Right lung (tissue), 2 donors: ENCODE measurements at regions not wholly inside any gene's neighbourhood (a gene's known extent, or its start where the extent isn't known, plus 50 kb on each side); places are given as distances from the start of the nearest gene placed in this dataset.

Experiments used
- DNase-seq, 2 donors: peaks; one replicate each; pipeline ENCODE4 v3.0.0-alpha.2; 2013

GRCh38 chr3:182067423-182067822 is 355.7 kb downstream of the SOX2 start:
- DNase-seq: no peak

- no peak for DNase-seq
Observed at GRCh38 chr3:182078316-182078715, 366.6 kb downstream of the SOX2 start.

GRCh38 chr3:182078929-182079328 is 367.2 kb downstream of the SOX2 start:
- no peak for DNase-seq

- DNase-seq: no peak
Observed at GRCh38 chr3:182081096-182081495, 369.4 kb downstream of the SOX2 start.

GRCh38 chr3:182083112-182083511 is 371.4 kb downstream of the SOX2 start:
- no peak for DNase-seq

- DNase-seq: no peak
Observed at GRCh38 chr3:182092662-182093262, 381.0 kb downstream of the SOX2 start.

- DNase-seq: no peak
Observed at GRCh38 chr3:182094321-182094720, 382.6 kb downstream of the SOX2 start.

- no peak for DNase-seq
Observed at GRCh38 chr3:182104881-182105280, 393.2 kb downstream of the SOX2 start.

- no peak for DNase-seq
Observed at GRCh38 chr3:182105875-182106274, 394.1 kb downstream of the SOX2 start.

GRCh38 chr3:182108371-182108770 is 396.6 kb downstream of the SOX2 start:
- DNase-seq: no peak

GRCh38 chr3:182111967-182112366 is 400.2 kb downstream of the SOX2 start:
- DNase-seq: no peak

- DNase-seq: no peak
Observed at GRCh38 chr3:182115328-182116015, 403.7 kb downstream of the SOX2 start.

- DNase-seq: peak in 1 of 2 donors; percentile 4
Observed at GRCh38 chr3:182116386-182116785, 404.7 kb downstream of the SOX2 start.

- DNase-seq: no peak
Observed at GRCh38 chr3:182117131-182117530, 405.4 kb downstream of the SOX2 start.

- no peak for DNase-seq
Observed at GRCh38 chr3:182117583-182117982, 405.9 kb downstream of the SOX2 start.

GRCh38 chr3:182118066-182118465 is 406.3 kb downstream of the SOX2 start:
- no peak for DNase-seq

GRCh38 chr3:182121401-182121800 is 409.7 kb downstream of the SOX2 start:
- DNase-seq: no peak

GRCh38 chr3:182122779-182123178 is 411.1 kb downstream of the SOX2 start:
- DNase-seq: no peak

GRCh38 chr3:182124187-182124586 is 412.5 kb downstream of the SOX2 start:
- no peak for DNase-seq

- no peak for DNase-seq
Observed at GRCh38 chr3:182124716-182125115, 413.0 kb downstream of the SOX2 start.

- no peak for DNase-seq
Observed at GRCh38 chr3:182129740-182130139, 418.0 kb downstream of the SOX2 start.

- DNase-seq: no peak
Observed at GRCh38 chr3:182133752-182134151, 422.0 kb downstream of the SOX2 start.

GRCh38 chr3:182135056-182135455 is 423.3 kb downstream of the SOX2 start:
- no peak for DNase-seq
